NCI-H2029 (cell line): ENCODE measurements at regions not wholly inside any gene's neighbourhood (a gene's known extent, or its start where the extent isn't known, plus 50 kb on each side); places are given as distances from the start of the nearest gene placed in this dataset.
A peak's percentile ranks its signal among the peaks of the same experiment; 100 is the strongest.

Experiments used
- DNase-seq: peaks from one replicate; lab custom pipeline; 2025; lab: John Stamatoyannopoulos, UW

- no peak for DNase-seq
These were observed 856.4 kb upstream of the INTU start for GRCh38 chr4:126776361-126776760.

GRCh38 chr4:126777649-126778048, 855.1 kb upstream of the INTU start:
- DNase-seq = no peak

- DNase-seq = no peak
These were observed 854.4 kb upstream of the INTU start for GRCh38 chr4:126778348-126778747.

DNA sequence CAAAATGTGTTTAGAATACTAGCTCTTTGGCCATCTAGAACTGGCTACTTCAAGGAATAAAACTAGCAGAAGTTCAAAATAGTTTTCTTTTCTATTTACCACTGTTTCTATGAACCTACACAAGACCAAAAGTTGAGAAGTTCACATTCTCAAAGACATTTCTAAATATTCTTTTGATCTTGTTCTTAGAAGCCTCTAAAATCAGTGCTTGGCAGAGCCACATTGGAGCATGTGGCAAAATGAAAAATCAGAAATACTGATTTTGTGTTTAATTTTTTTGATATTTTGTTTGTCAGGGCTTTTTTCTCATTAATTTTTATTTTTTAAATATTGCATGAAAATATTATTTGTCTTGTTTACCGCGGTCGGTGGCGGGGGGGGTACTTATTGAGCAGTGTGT, 853.8 kb upstream of the INTU start:
- no peak for DNase-seq

- DNase-seq = no peak
These were observed 853.2 kb upstream of the INTU start for GRCh38 chr4:126779436-126780166.

DNA sequence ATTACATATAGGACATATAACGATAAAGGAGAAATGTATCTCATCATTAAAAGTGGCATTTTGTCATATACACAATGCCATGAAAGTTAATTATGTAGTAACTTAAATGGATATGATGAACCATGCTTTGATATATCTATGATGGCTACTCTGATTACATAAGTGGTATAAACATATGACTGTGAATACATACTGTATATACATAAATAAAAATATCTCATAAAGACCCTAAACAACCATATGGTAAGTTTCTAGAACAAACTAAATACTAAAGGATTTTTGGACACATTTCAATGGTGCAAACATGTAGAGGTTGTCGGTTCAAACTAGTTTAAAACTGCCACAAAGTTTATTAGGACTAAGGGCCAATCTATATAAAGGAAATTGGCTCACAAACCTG, 849.6 kb upstream of the INTU start:
- no peak for DNase-seq

DNA sequence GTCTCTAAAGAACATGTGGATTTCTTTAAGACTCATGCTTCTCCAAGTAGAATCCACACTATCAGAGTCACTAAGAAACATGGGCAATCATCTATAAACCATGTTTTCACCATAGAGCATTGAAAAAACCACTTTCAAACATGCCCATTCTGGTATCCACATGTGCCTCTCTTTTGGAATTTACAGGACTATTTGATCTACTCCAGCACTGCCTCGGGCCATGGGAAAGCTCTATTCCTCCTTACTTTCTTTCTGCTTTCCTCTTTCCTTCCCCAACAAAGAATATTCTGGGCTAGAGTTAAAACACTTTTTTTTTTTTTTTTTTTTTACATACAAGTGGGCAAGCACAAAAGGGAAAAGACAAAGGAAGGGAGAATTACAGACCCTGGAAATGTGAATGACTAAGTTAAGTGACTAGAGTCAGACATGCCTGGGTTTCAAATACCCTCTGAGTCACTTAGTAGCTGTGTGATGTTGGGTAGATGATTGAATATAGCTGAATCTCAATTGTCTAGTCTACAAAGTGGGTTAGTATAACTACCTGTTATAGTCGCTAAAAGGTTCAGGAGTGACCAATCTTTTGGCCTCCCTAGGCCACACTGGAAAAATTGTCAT, 847.7 kb upstream of the INTU start:
- DNase-seq = no peak

DNA sequence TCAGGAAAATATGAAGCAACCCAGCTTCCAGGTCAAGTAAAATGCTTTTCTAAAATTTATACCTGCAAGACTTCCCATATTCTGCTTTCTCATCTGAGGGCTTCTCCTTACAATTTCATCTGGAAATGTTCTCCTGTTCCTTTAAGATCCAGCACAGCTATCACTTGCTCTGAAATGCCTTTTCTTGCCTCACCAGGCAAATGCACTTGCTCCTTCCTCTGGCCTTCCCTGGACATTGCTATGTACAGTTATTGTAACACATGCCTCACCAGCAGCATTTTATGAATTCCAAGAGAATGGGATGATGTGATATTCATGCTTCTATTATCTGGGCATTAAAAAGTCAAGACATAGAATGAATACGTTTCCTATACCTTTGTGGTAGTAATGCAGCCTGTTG, 842.1 kb upstream of the INTU start:
- no peak for DNase-seq

DNA sequence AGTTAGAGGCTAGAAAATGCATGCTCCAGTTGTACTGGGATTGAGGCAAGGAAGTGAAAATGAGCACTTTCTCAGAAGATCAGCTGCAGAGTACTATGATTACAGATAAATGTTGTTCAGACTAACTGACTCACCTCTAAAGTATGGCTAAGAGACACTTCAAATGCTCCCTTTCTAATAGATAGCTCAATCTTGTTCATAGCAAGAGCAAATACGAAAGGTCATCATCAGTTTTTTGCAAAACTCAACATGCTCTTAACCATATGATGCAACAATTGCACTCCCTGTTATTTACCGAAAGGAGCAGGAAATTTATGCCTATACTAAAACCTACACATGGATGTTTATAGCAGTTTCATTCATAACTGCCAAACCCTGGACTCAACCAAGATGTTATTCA, 838.4 kb upstream of the INTU start:
- DNase-seq = no peak

DNA sequence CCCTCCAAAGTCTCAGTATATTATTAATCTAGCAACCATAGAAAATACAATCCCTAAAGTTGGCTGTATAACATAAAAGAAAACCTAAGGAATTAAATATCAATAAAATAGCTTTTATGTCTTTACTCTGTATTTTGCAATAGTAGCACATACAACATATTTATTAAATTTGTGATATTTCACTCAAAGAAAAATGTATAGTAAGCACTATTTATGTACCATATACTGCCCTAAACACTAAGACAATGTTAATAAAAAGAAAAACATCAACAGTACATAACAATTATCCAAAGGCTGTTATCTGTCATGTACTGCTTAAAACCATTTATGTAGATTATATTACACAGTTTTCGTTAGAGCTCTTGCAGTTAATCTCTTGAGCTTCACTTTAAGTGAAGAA, 834.5 kb upstream of the INTU start:
- DNase-seq = no peak

GRCh38 chr4:126799416-126799815, 833.3 kb upstream of the INTU start:
- no peak for DNase-seq

- DNase-seq = peak; percentile 6
These were observed 832.7 kb upstream of the INTU start for GRCh38 chr4:126799971-126800574.

GRCh38 chr4:126800575-126801141, 832.1 kb upstream of the INTU start:
- DNase-seq = no peak

GRCh38 chr4:126807132-126807531, 825.6 kb upstream of the INTU start:
- no peak for DNase-seq

GRCh38 chr4:126812076-126812475, 820.7 kb upstream of the INTU start:
- DNase-seq = no peak

- no peak for DNase-seq
These were observed 812.1 kb upstream of the INTU start for GRCh38 chr4:126820631-126821030.

DNA sequence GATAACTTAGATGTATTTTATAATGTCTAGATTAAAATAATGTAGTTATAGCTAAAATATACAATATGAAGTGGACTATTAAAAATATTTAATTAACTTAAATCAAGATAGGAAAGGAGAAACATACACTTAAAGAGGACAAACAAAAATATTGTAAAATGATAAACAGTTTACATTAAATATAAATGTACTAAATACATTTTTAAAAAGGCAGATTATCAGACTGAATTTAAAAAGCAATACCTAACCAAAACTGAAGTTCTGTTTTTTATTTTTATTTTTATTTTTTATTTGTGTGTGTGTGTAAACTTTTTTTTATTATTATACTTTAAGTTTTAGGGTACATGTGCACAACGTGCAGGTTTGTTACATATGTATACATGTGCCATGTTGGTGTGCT, 811.6 kb upstream of the INTU start:
- no peak for DNase-seq

- DNase-seq = no peak
These were observed 807.7 kb upstream of the INTU start for GRCh38 chr4:126825083-126825482.

DNA sequence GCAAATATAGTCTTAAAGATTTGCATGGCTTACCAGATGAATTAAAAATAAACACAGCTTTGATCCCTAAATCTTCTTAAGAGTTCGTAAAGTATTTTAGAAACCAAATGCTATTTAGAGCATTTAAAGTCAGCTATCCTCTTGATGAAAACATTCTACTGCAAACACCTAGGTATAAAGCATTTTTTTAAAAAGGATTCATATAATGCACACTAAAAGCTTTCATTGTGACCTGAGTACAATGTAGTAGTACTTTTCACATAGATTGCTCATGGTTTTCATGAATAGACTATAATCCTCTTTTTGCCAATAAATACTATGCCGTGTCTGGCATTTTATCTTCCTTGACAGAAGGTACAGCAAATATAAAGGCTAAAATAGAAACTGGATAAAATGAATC, 805.1 kb upstream of the INTU start:
- DNase-seq = no peak

DNA sequence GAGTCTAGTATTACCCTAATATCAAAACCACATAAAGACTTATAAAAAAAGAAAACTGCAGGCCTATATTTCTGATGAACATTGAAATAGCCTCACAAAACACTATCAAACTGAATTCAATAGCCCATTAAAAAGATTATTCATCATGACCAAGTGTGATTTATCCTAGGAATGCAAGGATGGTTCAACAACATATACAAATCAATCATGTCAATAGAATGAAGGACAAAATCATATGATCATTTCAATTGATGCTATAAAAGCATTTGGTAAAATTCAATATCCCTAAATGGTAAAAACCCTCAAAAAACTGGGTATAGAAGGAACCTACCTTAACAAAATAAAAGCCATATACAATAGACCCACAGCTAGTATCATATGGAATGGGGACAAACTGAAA, 797.9 kb upstream of the INTU start:
- DNase-seq = no peak

- no peak for DNase-seq
These were observed 793.6 kb upstream of the INTU start for GRCh38 chr4:126838941-126839679.

GRCh38 chr4:126843492-126844067, 789.2 kb upstream of the INTU start:
- no peak for DNase-seq
